Endothelial cell (in vitro differentiated cells): ENCODE measurements at regions not wholly inside any gene's neighbourhood (a gene's known extent, or its start where the extent isn't known, plus 50 kb on each side); places are given as distances from the start of the nearest gene placed in this dataset.

ENCODE experiments used
- DNase-seq: peaks from one replicate; pipeline ENCODE4 v3.0.0; 2021; ENCODE audit warnings: low spot score
- H3K27ac Mint-ChIP-seq: one replicate; pipeline ENCODE4 v1.8.0; 2021; ENCODE audit warnings: mixed read lengths, inconsistent platforms; ENCODE audit not compliant: unreplicated experiment
- H3K27me3 Mint-ChIP-seq: one replicate; pipeline ENCODE4 v1.8.0; 2021; ENCODE audit warnings: mild to moderate bottlenecking, moderate library complexity, mixed read lengths, inconsistent platforms; ENCODE audit not compliant: unreplicated experiment
- H3K36me3 Mint-ChIP-seq: one replicate; pipeline ENCODE4 v1.8.0; 2021; ENCODE audit warnings: mild to moderate bottlenecking, low read depth, mixed read lengths, inconsistent platforms; ENCODE audit not compliant: unreplicated experiment
- H3K4me1 Mint-ChIP-seq: one replicate; pipeline ENCODE4 v1.8.0; 2021; ENCODE audit warnings: mild to moderate bottlenecking, mixed read lengths, inconsistent platforms; ENCODE audit not compliant: unreplicated experiment
- H3K4me3 Mint-ChIP-seq: one replicate; pipeline ENCODE4 v1.8.0; 2021; ENCODE audit warnings: mild to moderate bottlenecking, mixed read lengths, inconsistent platforms; ENCODE audit not compliant: unreplicated experiment
- H3K9me3 Mint-ChIP-seq: one replicate; pipeline ENCODE4 v1.8.0; 2021; ENCODE audit warnings: mixed read lengths, inconsistent platforms; ENCODE audit not compliant: unreplicated experiment
- TF ChIP-seq, protein P1 (sequence below): fragments of 200-600 bp; sonication (generic); IDR thresholded peaks from one replicate; pipeline ENCODE4 v1.5.0; 2021; ENCODE audit warnings: antibody characterized with exemption; ENCODE audit not compliant: unreplicated experiment

DNA sequence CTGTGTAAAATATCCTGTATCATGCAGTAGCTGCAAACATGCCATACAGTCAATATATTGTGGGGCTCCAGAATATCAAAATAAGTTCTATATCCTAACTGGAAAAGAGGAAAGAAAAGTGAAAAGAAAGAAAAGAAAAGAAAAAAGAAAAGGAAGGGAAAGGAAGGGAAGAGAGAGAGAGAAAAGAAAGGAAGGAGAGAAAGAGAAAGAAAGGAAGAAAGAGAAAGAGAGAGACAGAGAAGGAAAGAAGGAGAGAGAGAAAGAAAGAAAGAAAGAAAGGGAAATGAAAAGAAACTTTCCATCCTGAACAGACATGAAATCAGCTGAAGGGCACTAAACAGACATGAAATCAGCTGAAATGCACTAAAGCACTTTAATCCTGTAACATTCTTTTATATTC, 288.4 kb upstream of the NCKAP5 start:
- TF ChIP-seq, protein P1, sequence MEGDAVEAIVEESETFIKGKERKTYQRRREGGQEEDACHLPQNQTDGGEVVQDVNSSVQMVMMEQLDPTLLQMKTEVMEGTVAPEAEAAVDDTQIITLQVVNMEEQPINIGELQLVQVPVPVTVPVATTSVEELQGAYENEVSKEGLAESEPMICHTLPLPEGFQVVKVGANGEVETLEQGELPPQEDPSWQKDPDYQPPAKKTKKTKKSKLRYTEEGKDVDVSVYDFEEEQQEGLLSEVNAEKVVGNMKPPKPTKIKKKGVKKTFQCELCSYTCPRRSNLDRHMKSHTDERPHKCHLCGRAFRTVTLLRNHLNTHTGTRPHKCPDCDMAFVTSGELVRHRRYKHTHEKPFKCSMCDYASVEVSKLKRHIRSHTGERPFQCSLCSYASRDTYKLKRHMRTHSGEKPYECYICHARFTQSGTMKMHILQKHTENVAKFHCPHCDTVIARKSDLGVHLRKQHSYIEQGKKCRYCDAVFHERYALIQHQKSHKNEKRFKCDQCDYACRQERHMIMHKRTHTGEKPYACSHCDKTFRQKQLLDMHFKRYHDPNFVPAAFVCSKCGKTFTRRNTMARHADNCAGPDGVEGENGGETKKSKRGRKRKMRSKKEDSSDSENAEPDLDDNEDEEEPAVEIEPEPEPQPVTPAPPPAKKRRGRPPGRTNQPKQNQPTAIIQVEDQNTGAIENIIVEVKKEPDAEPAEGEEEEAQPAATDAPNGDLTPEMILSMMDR = no peak
- Mint-ChIP-seq H3K9me3 (peaks cover 11% of the 10 kb centered on the region), H3K27ac (no peak overlapping the region), H3K27me3 (peaks cover 4% of the 10 kb centered on the region), H3K4me1 (no peaks in the 10 kb centered on the region), H3K36me3 (no peaks in the 10 kb centered on the region), H3K4me3 (no peak overlapping the region)
- no peak for DNase-seq

DNA sequence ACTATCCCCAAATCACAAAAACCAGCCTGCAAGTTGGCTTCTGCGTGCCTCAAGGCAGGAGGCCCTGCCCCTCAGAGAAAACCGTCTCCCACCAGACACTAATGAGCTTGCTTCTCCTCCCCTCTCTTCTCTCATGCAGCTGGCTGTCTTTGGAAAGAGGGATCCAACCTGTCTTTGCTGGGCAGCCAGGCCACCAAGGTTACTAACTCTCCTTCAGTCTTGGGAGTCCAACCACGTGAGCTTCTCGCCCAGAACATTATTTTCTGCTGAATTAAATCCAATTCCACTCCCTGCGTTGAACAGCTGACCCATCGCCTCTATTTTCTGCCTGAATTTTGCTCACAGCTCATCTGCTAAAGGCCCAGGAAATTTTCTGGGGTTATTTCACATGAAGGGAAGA, 291.3 kb upstream of the NCKAP5 start:
- Mint-ChIP-seq H3K9me3 (peaks cover 2% of the 10 kb centered on the region), H3K4me1 (peaks cover 3% of the 10 kb centered on the region), H3K27ac (no peak overlapping the region), H3K27me3 (peaks cover 4% of the 10 kb centered on the region), H3K4me3 (no peak overlapping the region), H3K36me3 (no peaks in the 10 kb centered on the region)
- no peak for DNase-seq
- TF ChIP-seq, protein P1 = no peak

DNA sequence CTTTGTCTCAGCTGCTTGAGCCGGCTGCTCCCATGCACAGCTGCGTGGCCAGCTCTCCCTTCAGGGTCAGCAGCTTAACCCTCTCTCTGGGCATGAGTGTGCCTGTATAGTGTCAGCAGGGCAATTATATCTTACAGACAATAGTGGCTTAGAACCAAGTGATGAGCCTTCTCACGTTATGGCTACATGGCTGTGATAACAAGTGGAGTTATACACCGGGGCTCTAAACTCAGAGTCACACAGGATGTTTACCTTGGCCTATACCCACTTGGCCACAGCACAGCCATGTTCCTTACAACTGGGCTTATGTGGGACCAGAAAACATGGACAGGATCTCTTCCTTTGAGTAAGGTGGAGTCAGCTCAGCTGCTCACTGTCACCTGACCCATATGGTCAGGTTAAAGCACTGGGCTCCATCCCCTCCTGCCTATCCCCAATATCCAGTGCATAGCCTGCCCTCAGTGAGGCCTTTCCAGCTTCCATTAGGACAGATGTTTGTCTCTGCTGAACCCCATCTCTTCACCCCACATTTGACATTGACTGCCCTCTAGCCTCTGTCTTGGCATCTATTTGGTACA, 294.2 kb upstream of the NCKAP5 start:
- Mint-ChIP-seq H3K9me3 (no peaks in the 10 kb centered on the region), H3K27me3 (peaks cover 2% of the 10 kb centered on the region), H3K36me3 (no peaks in the 10 kb centered on the region), H3K4me3 (no peak overlapping the region), H3K27ac (no peak overlapping the region), H3K4me1 (peaks cover 3% of the 10 kb centered on the region)
- TF ChIP-seq, protein P1 = no peak
- DNase-seq = no peak

DNA sequence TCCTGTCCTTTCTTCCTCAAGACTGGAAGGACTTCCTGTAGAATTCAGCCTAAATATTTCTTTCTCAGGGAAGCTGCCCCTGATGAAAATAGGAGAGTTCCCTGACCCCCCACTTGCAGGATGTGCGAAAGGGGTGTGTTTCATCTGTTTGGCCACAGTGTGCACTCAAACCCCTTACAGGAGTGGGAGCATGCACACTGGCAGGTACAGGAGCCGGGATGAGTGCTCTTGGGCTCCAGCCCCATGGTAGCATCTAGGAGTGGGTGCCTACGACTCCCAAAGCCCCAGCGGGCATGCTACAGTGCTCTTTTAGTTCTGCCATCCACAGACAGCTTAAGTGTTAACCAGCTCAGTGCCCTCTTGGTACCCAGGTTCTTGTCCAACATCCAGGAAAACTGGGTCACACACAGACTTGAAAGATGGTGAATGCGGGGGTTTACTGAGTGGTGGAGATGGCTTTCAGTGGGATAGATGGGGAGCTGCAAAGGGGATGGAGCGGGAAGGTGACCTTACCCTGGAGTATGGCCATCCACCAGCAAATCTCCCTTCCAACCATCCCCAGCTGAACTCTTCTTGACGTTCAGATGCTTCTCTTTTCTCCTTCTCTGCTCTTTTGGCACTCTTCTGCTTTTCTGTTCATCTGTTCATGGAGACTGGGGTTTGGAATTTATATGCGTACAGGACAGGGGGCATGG, 295.0 kb upstream of the NCKAP5 start:
- peaks cover 3% of the 10 kb centered on the region for H3K4me1 Mint-ChIP-seq
- no peak for DNase-seq
- H3K36me3 Mint-ChIP-seq = no peaks in the 10 kb centered on the region
- TF ChIP-seq, protein P1 = no peak
- no peaks in the 10 kb centered on the region for H3K9me3 Mint-ChIP-seq
- peaks cover 2% of the 10 kb centered on the region for H3K27me3 Mint-ChIP-seq
- no peak overlapping the region for H3K27ac Mint-ChIP-seq
- no peak overlapping the region for H3K4me3 Mint-ChIP-seq

DNA sequence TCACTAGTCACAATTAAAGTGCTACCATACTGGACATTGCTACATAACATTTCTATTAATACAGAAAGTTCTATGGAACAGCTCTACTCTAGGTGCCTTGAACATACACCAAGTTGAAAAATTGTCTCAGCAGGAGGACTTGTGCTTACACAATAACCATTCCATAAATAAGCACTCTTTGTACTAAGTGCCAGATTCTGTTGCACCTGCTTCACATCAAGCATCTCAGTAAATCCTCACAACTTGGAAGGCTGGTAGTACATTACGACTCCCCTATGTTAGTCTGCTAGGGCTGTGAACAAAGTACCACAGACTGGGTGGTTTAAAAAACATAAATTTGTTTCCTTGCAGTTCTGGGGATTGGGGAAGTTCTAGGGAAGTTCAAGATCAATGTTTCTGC, 296.9 kb upstream of the NCKAP5 start:
- no peak for DNase-seq
- peaks cover 3% of the 10 kb centered on the region for H3K4me1 Mint-ChIP-seq

More for the DNA sequence above, 296.9 kb upstream of the NCKAP5 start:
- Mint-ChIP-seq H3K9me3 (no peaks in the 10 kb centered on the region), H3K27me3 (peaks cover 2% of the 10 kb centered on the region), H3K36me3 (no peaks in the 10 kb centered on the region), H3K27ac (no peak overlapping the region), H3K4me3 (no peak overlapping the region)
- TF ChIP-seq, protein P1 = no peak
